PC-3 (cell line): ENCODE measurements at regions not wholly inside any gene's neighbourhood (a gene's known extent, or its start where the extent isn't known, plus 50 kb on each side); places are given as distances from the start of the nearest gene placed in this dataset.

Experiments used
- ATAC-seq: fragments of 200-7000 bp; cut with Tn5 transposase; 2 replicates; pipeline ENCODE4 v1.9.1; 2020; ENCODE audit warnings: mild to moderate bottlenecking, moderate library complexity
- BruUV-seq: library from RNA; stranded (reverse); fragments of 400-500 nt; replicated peaks from 2 replicates; lab custom pipeline; 2021; lab: Mats Ljungman, UMichigan
- CTCF ChIA-PET: fragments of 300-600 bp; sonication (Branson Sonifier 250); formaldehyde crosslinking; loops from one replicate; lab custom pipeline; 2022; ENCODE audit warnings: antibody characterized with exemption; lab: Charles Lee
- POLR2A ChIA-PET: fragments of 300-600 bp; sonication (Branson Sonifier 250); formaldehyde crosslinking; loops from one replicate; lab custom pipeline; 2022; ENCODE audit warnings: antibody characterized with exemption; ENCODE audit not compliant: unreplicated experiment; lab: Charles Lee
- DNase-seq: peaks from one replicate; pipeline ENCODE4 v3.0.0-alpha.2; 2015
- H2AFZ ChIP-seq: fragments of 300-600 bp; sonication (generic); 2 replicates; pipeline ENCODE4 v1.6.0; 2016; ENCODE audit warnings: antibody characterized with exemption, low read length
- H3F3A ChIP-seq: fragments of 300-600 bp; sonication (generic); one replicate; pipeline ENCODE4 v1.6.0; 2017; ENCODE audit warnings: antibody characterized with exemption, low read length, control low read depth, mild to moderate bottlenecking; ENCODE audit not compliant: unreplicated experiment
- H3K27ac ChIP-seq: fragments of 300-600 bp; sonication (generic); 2 replicates; pipeline ENCODE4 v1.5.1; 2016; ENCODE audit warnings: mild to moderate bottlenecking, low read length
- H3K27me3 ChIP-seq: fragments of 300-600 bp; sonication (generic); 2 replicates; pipeline ENCODE4 v1.6.1; 2016; ENCODE audit warnings: low read length, mixed read lengths
- H3K36me3 ChIP-seq: fragments of 300-600 bp; sonication (generic); 2 replicates; pipeline ENCODE4 v1.6.1; 2016; ENCODE audit warnings: low read depth, mixed run types, low read length, mixed read lengths
- H3K4me1 ChIP-seq: fragments of 300-600 bp; sonication (generic); 2 replicates; pipeline ENCODE4 v1.5.1; 2016; ENCODE audit warnings: low read length; ENCODE audit not compliant: insufficient read depth
- H3K4me2 ChIP-seq: fragments of 300-600 bp; sonication (generic); 2 replicates; pipeline ENCODE4 v1.6.0; 2016; ENCODE audit warnings: low read length
- H3K4me3 ChIP-seq: fragments of 300-600 bp; sonication (generic); 2 replicates; pipeline ENCODE4 v1.5.1; 2016; ENCODE audit warnings: mild to moderate bottlenecking, low read length, mixed read lengths
- H3K79me2 ChIP-seq: fragments of 300-600 bp; sonication (generic); 2 replicates; pipeline ENCODE4 v1.6.1; 2017; ENCODE audit warnings: low read length, mixed read lengths
- H3K9ac ChIP-seq: fragments of 300-600 bp; sonication (generic); 2 replicates; pipeline ENCODE4 v1.6.0; 2016; ENCODE audit warnings: mild to moderate bottlenecking, low read length
- H3K9me2 ChIP-seq: fragments of 300-600 bp; sonication (generic); replicated peaks from 2 replicates; pipeline ENCODE4 v1.6.1; 2016; ENCODE audit warnings: mixed run types, low read length, mixed read lengths
- H3K9me3 ChIP-seq: fragments of 300-600 bp; sonication (generic); 2 replicates; pipeline ENCODE4 v1.6.1; 2016; ENCODE audit warnings: low read length, mixed read lengths
- H4K20me1 ChIP-seq: fragments of 300-600 bp; sonication (generic); 2 replicates; pipeline ENCODE4 v1.6.1; 2016; ENCODE audit warnings: low read length, mixed read lengths
- CTCF ChIP-seq: fragments of 300-600 bp; sonication (generic); conservative IDR thresholded peaks from 2 replicates; pipeline ENCODE4 v1.5.1; 2017; ENCODE audit warnings: antibody characterized with exemption, low read depth, mild to moderate bottlenecking, low read length
- EZH2 ChIP-seq: fragments of 300-600 bp; sonication (generic); IDR thresholded peaks from one replicate; pipeline ENCODE4 v1.6.1; 2017; ENCODE audit warnings: antibody characterized with exemption, mild to moderate bottlenecking, low read length; ENCODE audit not compliant: unreplicated experiment
- EZH2phosphoT487 ChIP-seq: fragments of 300-600 bp; sonication (generic); IDR thresholded peaks from 2 replicates; pipeline ENCODE4 v1.6.1; 2018; ENCODE audit warnings: mild to moderate bottlenecking, antibody characterized with exemption, low read length, borderline replicate concordance
- intact Hi-C: fragments of 100-400 bp; cut with micrococcal nuclease; formaldehyde crosslinking; loops from 2 replicates; pipeline ENCODE4 v1.9.0; 2023

- H3F3A ChIP-seq = no peaks in the 10 kb centered on the region
- ATAC-seq (no peak), DNase-seq (no peak)
- no peaks in the 10 kb centered on the region for H3K9me2 ChIP-seq
- H3K9ac ChIP-seq = no peak overlapping the region
- intact Hi-C loops = no loop called here
- no peak overlapping the region for H3K4me3 ChIP-seq
- H4K20me1 ChIP-seq = no peaks in the 10 kb centered on the region
- no peak overlapping the region for H3K4me2 ChIP-seq
- H3K27me3 ChIP-seq = peaks cover 12% of the 10 kb centered on the region
- CTCF ChIA-PET = no interaction called here
- H3K36me3 ChIP-seq = no peaks in the 10 kb centered on the region
- no peaks in the 10 kb centered on the region for H3K9me3 ChIP-seq
- no peak for TF ChIP-seq EZH2phosphoT487
- TF ChIP-seq CTCF = no peak
- TF ChIP-seq EZH2 = no peak
- H3K27ac ChIP-seq = no peak overlapping the region
- no peaks in the 10 kb centered on the region for H3K4me1 ChIP-seq
- no TSS peak for BruUV-seq
- POLR2A ChIA-PET = no interaction called here
- H2AFZ ChIP-seq = no peak overlapping the region
- no peaks in the 10 kb centered on the region for H3K79me2 ChIP-seq
These were observed 637.8 kb downstream of the BCL11B start for GRCh38 chr14:98634043-98634820.

DNA sequence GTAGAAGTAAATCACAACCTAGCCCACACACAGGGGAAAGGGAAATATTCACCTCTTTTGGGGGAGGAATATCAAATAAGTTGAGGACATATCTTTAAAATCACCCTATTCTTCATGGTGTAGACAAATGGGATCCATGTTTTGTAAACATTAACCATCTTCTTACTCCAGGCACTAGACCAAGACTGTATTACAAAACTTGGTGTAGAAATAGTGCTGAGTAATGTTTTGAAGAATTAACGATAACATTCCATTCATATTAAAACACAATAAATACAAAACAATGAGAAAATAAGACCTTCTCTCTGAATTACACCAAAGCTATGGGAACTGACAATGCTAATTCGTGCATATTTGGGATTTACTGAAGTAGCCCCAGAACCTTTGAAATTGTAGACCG lies 633.6 kb downstream of the BCL11B start:
- H3K79me2 ChIP-seq = no peaks in the 10 kb centered on the region
- no peak overlapping the region for H3K4me3 ChIP-seq
- TF ChIP-seq CTCF (no peak), EZH2phosphoT487 (no peak), EZH2 (no peak)
- DNase-seq = no peak
- no peaks in the 10 kb centered on the region for H3F3A ChIP-seq
- ChIA-PET POLR2A (no interaction called here), CTCF (no interaction called here)
- H4K20me1 ChIP-seq = no peaks in the 10 kb centered on the region
- no peak overlapping the region for H3K9ac ChIP-seq
- no peaks in the 10 kb centered on the region for H3K36me3 ChIP-seq
- BruUV-seq = no TSS peak
- no peaks in the 10 kb centered on the region for H3K9me2 ChIP-seq
- H3K27me3 ChIP-seq = peaks cover 12% of the 10 kb centered on the region
- H3K4me2 ChIP-seq = no peak overlapping the region
- no peak overlapping the region for H2AFZ ChIP-seq
- H3K4me1 ChIP-seq = no peaks in the 10 kb centered on the region
- no peak for ATAC-seq
- 0 out of 2 replicates have a peak, but pooled peaks cover 5% of the 10 kb centered on the region for H3K9me3 ChIP-seq
- no peak overlapping the region for H3K27ac ChIP-seq
- intact Hi-C loops = no loop called here

GRCh38 chr14:98647754-98648153 lies 624.2 kb downstream of the BCL11B start:
- DNase-seq (no peak), ATAC-seq (no peak)
- TF ChIP-seq CTCF (no peak), EZH2 (no peak)
- no peak overlapping the region for H2AFZ ChIP-seq
- H3K9me3 ChIP-seq = no peaks in the 10 kb centered on the region; the same call in 1 of the 2 replicates
- ChIA-PET CTCF (no interaction called here), POLR2A (no interaction called here)
- no peaks in the 10 kb centered on the region for H3K79me2 ChIP-seq
- intact Hi-C loops = no loop called here
- H3K9ac ChIP-seq = no peak overlapping the region
- no peak overlapping the region for H3K4me3 ChIP-seq
- H3K9me2 ChIP-seq = no peaks in the 10 kb centered on the region
- no peaks in the 10 kb centered on the region for H3K4me1 ChIP-seq
- H3K4me2 ChIP-seq = no peak overlapping the region
- no peak overlapping the region for H3K27ac ChIP-seq
- H3K27me3 ChIP-seq = no peaks in the 10 kb centered on the region
- no peaks in the 10 kb centered on the region for H3F3A ChIP-seq
- no peaks in the 10 kb centered on the region for H3K36me3 ChIP-seq
- H4K20me1 ChIP-seq = no peaks in the 10 kb centered on the region
- no TSS peak for BruUV-seq
